IMR-90 (cell line): ENCODE measurements at regions not wholly inside any gene's neighbourhood (a gene's known extent, or its start where the extent isn't known, plus 50 kb on each side); places are given as distances from the start of the nearest gene placed in this dataset.

Experiments
- ATAC-seq: fragments of 200-7000 bp; cut with Tn5 transposase; 2 replicates; pipeline ENCODE4 v1.9.1; 2020; ENCODE audit warnings: low read depth, mild to moderate bottlenecking, moderate library complexity
- BruUV-seq: library from RNA; stranded (reverse); fragments of 400-500 nt; replicated peaks from 2 replicates; lab custom pipeline; 2021; lab: Mats Ljungman, UMichigan
- CTCF ChIA-PET: fragments of 300-600 bp; formaldehyde crosslinking; extraction: SDS; loops from one replicate; lab custom pipeline; 2021; ENCODE audit warnings: antibody characterized with exemption; lab: Yijun Ruan, JAX
- POLR2A ChIA-PET: fragments of 300-600 bp; sonication (Branson Sonifier 250); formaldehyde crosslinking; loops from one replicate; lab custom pipeline; 2022; ENCODE audit warnings: antibody characterized with exemption; ENCODE audit not compliant: unreplicated experiment; lab: Charles Lee
- DNase-seq: peaks from one replicate; pipeline ENCODE4 v3.0.0; 2013
- H2AFZ ChIP-seq: replicated peaks from 2 replicates; pipeline ENCODE3; 2013; ENCODE audit warnings: low read length, mild to moderate bottlenecking; ENCODE audit not compliant: poor library complexity
- H2AK5ac ChIP-seq: 2 replicates; pipeline ENCODE4 v1.6.1; 2013; ENCODE audit warnings: low read depth, low read length, inconsistent platforms
- H2AK9ac ChIP-seq: replicated peaks from 2 replicates; pipeline ENCODE3; 2013; ENCODE audit warnings: mild to moderate bottlenecking, low read depth, low read length, moderate library complexity; ENCODE audit not compliant: poor library complexity
- H2BK120ac ChIP-seq: 2 replicates; pipeline ENCODE4 v1.6.1; 2013; ENCODE audit warnings: low read depth, low read length, inconsistent platforms
- H2BK15ac ChIP-seq: 3 replicates; pipeline ENCODE4 v1.6.1; 2013; ENCODE audit warnings: low read depth, low read length, inconsistent platforms
- H2BK20ac ChIP-seq: 2 replicates; pipeline ENCODE4 v1.6.1; 2013; ENCODE audit warnings: low read depth, mild to moderate bottlenecking, inconsistent platforms, low read length, moderate library complexity
- H2BK5ac ChIP-seq: 2 replicates; pipeline ENCODE4 v1.6.1; 2013; ENCODE audit warnings: mild to moderate bottlenecking, low read depth, low read length, inconsistent platforms; ENCODE audit not compliant: poor library complexity, severe bottlenecking
- H3K14ac ChIP-seq: replicated peaks from 2 replicates; pipeline ENCODE4 v1.6.1; 2013; ENCODE audit warnings: low read depth, low read length, inconsistent platforms
- H3K18ac ChIP-seq: 2 replicates; pipeline ENCODE4 v1.6.1; 2013; ENCODE audit warnings: low read depth, low read length, control low read depth
- H3K23ac ChIP-seq: 2 replicates; pipeline ENCODE4 v1.6.1; 2013; ENCODE audit warnings: low read depth, low read length, inconsistent platforms
- H3K27ac ChIP-seq: 2 replicates; pipeline ENCODE4 v1.5.1; 2013; ENCODE audit warnings: mild to moderate bottlenecking, control low read depth, low read length; ENCODE audit not compliant: insufficient read depth
- H3K27me3 ChIP-seq: 2 replicates; pipeline ENCODE4 v1.6.1; 2013; ENCODE audit warnings: low read length; ENCODE audit not compliant: control insufficient read depth, insufficient read depth
- H3K36me3 ChIP-seq: 2 replicates; pipeline ENCODE4 v1.6.1; 2013; ENCODE audit warnings: low read length, mixed read lengths; ENCODE audit not compliant: control insufficient read depth, insufficient read depth
- H3K4ac ChIP-seq: 2 replicates; pipeline ENCODE4 v1.6.1; 2013; ENCODE audit warnings: low read depth, low read length, inconsistent platforms
- H3K4me1 ChIP-seq: 2 replicates; pipeline ENCODE4 v1.6.1; 2013; ENCODE audit warnings: low read length, mixed read lengths; ENCODE audit not compliant: control insufficient read depth, insufficient read depth
- H3K4me2 ChIP-seq: 2 replicates; pipeline ENCODE4 v1.6.1; 2013; ENCODE audit warnings: low read depth, mild to moderate bottlenecking, control low read depth, low read length, moderate library complexity
- H3K4me3 ChIP-seq: 2 replicates; pipeline ENCODE4 v1.5.1; 2013; ENCODE audit warnings: low read depth, mild to moderate bottlenecking, control low read depth, low read length, moderate library complexity; ENCODE audit not compliant: insufficient read depth
- H3K56ac ChIP-seq: 2 replicates; pipeline ENCODE4 v1.6.1; 2013; ENCODE audit warnings: low read length, inconsistent platforms; ENCODE audit not compliant: insufficient read depth; ENCODE audit errors: extremely low read depth
- H3K79me1 ChIP-seq, 2 experiments: 2 replicates each; pipeline ENCODE4 v1.6.1; 2013; ENCODE audit warnings: low read length in 2 of 2, inconsistent platforms in 1 of 2, low read depth in 1 of 2
- H3K9ac ChIP-seq: 2 replicates; pipeline ENCODE4 v1.6.1; 2013; ENCODE audit warnings: low read depth, low read length, control low read depth
- H3K9me1 ChIP-seq: 2 replicates; pipeline ENCODE4 v1.6.1; 2013; ENCODE audit warnings: low read length, inconsistent platforms; ENCODE audit not compliant: insufficient read depth
- H3K9me3 ChIP-seq: 2 replicates; pipeline ENCODE4 v1.6.1; 2013; ENCODE audit warnings: low read length; ENCODE audit not compliant: control insufficient read depth, insufficient read depth
- H4K20me1 ChIP-seq: 2 replicates; pipeline ENCODE4 v1.6.1; 2013; ENCODE audit warnings: low read length, inconsistent platforms; ENCODE audit not compliant: insufficient read depth
- H4K5ac ChIP-seq: 2 replicates; pipeline ENCODE4 v1.6.1; 2013; ENCODE audit warnings: mild to moderate bottlenecking, low read depth, low read length, control low read depth
- H4K8ac ChIP-seq, 2 experiments: 2 replicates each; pipeline ENCODE4 v1.6.1; 2013; ENCODE audit warnings: low read depth in 2 of 2, low read length in 2 of 2, control low read depth in 1 of 2, inconsistent platforms in 1 of 2
- H4K91ac ChIP-seq: 2 replicates; pipeline ENCODE4 v1.6.1; 2013; ENCODE audit warnings: low read depth, low read length, inconsistent platforms; ENCODE audit not compliant: insufficient read depth
- BHLHE40 ChIP-seq: fragments of 150-350 bp; IDR thresholded peaks from 2 replicates; pipeline ENCODE4 v1.6.1; 2016; ENCODE audit warnings: mild to moderate bottlenecking, low read depth, low read length
- CEBPB ChIP-seq: IDR thresholded peaks from 2 replicates; pipeline ENCODE4 v1.6.1; 2012; ENCODE audit warnings: low read depth, low read length, improper control_type of control experiment
- CHD1 ChIP-seq: IDR thresholded peaks from 2 replicates; pipeline ENCODE4 v1.6.1; 2012; ENCODE audit warnings: low read depth, low read length, improper control_type of control experiment
- CTCF ChIP-seq: conservative IDR thresholded peaks from 2 replicates; pipeline ENCODE4 v1.5.1; 2012; ENCODE audit warnings: mild to moderate bottlenecking, low read depth, low read length, improper control_type of control experiment
- ELK1 ChIP-seq: fragments of 150-350 bp; IDR thresholded peaks from 2 replicates; pipeline ENCODE4 v1.6.1; 2016; ENCODE audit warnings: low read depth, mild to moderate bottlenecking, low read length, moderate library complexity, borderline replicate concordance
- FOS ChIP-seq: fragments of 150-350 bp; IDR thresholded peaks from 2 replicates; pipeline ENCODE4 v1.6.1; 2016; ENCODE audit warnings: low read depth, low read length
- MAFK ChIP-seq: IDR thresholded peaks from 2 replicates; pipeline ENCODE4 v1.6.1; 2012; ENCODE audit warnings: low read depth, low read length, improper control_type of control experiment
- MAZ ChIP-seq: IDR thresholded peaks from 2 replicates; pipeline ENCODE4 v1.6.1; 2012; ENCODE audit warnings: low read depth, mild to moderate bottlenecking, low read length, improper control_type of control experiment, moderate library complexity, borderline replicate concordance
- MXI1 ChIP-seq: IDR thresholded peaks from 2 replicates; pipeline ENCODE4 v1.6.1; 2012; ENCODE audit warnings: low read depth, mild to moderate bottlenecking, low read length, moderate library complexity, borderline replicate concordance
- NFE2L2 ChIP-seq: fragments of 150-350 bp; IDR thresholded peaks from 2 replicates; pipeline ENCODE4 v1.6.1; 2016; ENCODE audit warnings: low read depth, mild to moderate bottlenecking, low read length
- POLR2A ChIP-seq: IDR thresholded peaks from 2 replicates; pipeline ENCODE4 v1.6.1; 2012; ENCODE audit warnings: mild to moderate bottlenecking, low read depth, low read length
- RAD21 ChIP-seq: IDR thresholded peaks from 2 replicates; pipeline ENCODE4 v1.6.1; 2012; ENCODE audit warnings: low read length, improper control_type of control experiment
- RCOR1 ChIP-seq: IDR thresholded peaks from 2 replicates; pipeline ENCODE4 v1.6.1; 2012; ENCODE audit warnings: mild to moderate bottlenecking, low read length, improper control_type of control experiment; ENCODE audit not compliant: insufficient replicate concordance
- RFX5 ChIP-seq: IDR thresholded peaks from 2 replicates; pipeline ENCODE4 v1.8.0; 2012; ENCODE audit warnings: low read depth, mild to moderate bottlenecking, low read length, moderate library complexity
- SMC3 ChIP-seq: fragments of 150-350 bp; IDR thresholded peaks from 2 replicates; pipeline ENCODE4 v1.6.1; 2016; ENCODE audit warnings: low read depth, mild to moderate bottlenecking, antibody characterized with exemption, low read length, moderate library complexity
- USF2 ChIP-seq: fragments of 150-350 bp; IDR thresholded peaks from 2 replicates; pipeline ENCODE4 v1.6.1; 2017; ENCODE audit warnings: mild to moderate bottlenecking, antibody characterized with exemption, low read length, low read depth
- WGBS, 2 experiments: methylation state at CpG; one replicate each; pipeline versions ENCODE4 v1.1.5 to v1.1.7; 2013; ENCODE audit warnings: missing lambda C conversion rate in 2 of 2; ENCODE audit not compliant: insufficient read length in 1 of 2; ENCODE audit errors: extremely low coverage in 2 of 2; 5-methylcytosine and 5-hydroxymethylcytosine counted together
- dilution Hi-C: fragments of 300-500 bp; cut with HindIII; formaldehyde crosslinking; loops from one replicate; pipeline ENCODE4 v1.14.3; 2018; ENCODE audit warnings: low sequenced_read_pairs; ENCODE audit not compliant: unreplicated experiment
- in situ Hi-C: fragments of 300-500 bp; cut with MboI; formaldehyde crosslinking; loops from 3 replicates; pipeline ENCODE4 v1.14.3; 2019; ENCODE audit warnings: low sequenced_read_pairs, inconsistent platforms, mixed read lengths
- intact Hi-C: fragments of 100-400 bp; cut with micrococcal nuclease; formaldehyde crosslinking; loops from 2 replicates; pipeline ENCODE4 v1.10.0; 2022

GRCh38 chr20:48530957-48531356, 296.8 kb downstream of the PREX1 start:
- Histone ChIP-seq H2BK120ac (no peak overlapping the region), H2BK5ac (no peak overlapping the region), H3K4me1 (no peaks in the 10 kb centered on the region), H3K27ac (no peak overlapping the region), H3K4me3 (no peak overlapping the region), H4K20me1 (no peaks in the 10 kb centered on the region), H3K79me1 (no peaks in the 10 kb centered on the region), H2BK20ac (no peak overlapping the region), H3K18ac (no peak overlapping the region), H3K4ac (no peak overlapping the region), H3K14ac (no peak overlapping the region), H4K8ac (no peak overlapping the region), H3K9me3 (no peaks in the 10 kb centered on the region), H4K5ac (no peak overlapping the region), H2BK15ac (no peak overlapping the region), H3K9me1 (no peaks in the 10 kb centered on the region), H3K56ac (no peak overlapping the region), H2AK5ac (no peak overlapping the region), H2AK9ac (no peak overlapping the region), H4K91ac (no peak overlapping the region), H2AFZ (no peak overlapping the region), H3K36me3 (no peaks in the 10 kb centered on the region), H3K23ac (no peak overlapping the region), H3K9ac (no peak overlapping the region), H3K4me2 (no peak overlapping the region), H3K27me3 (peaks cover 2% of the 10 kb centered on the region; the same call in 1 of the 2 replicates)
- ATAC-seq (no peak), DNase-seq (no peak)
- in situ Hi-C loops (no loop called here), dilution Hi-C loops (no loop called here), intact Hi-C loops (no loop called here)
- ChIA-PET POLR2A (no interaction called here), CTCF (no interaction called here)
- BruUV-seq = no TSS peak
- no peak for TF ChIP-seq CTCF
- no peak for TF ChIP-seq MXI1
- TF ChIP-seq RFX5 = no peak
- no peak for TF ChIP-seq USF2
- no peak for TF ChIP-seq NFE2L2
- no peak for TF ChIP-seq BHLHE40
- no peak for TF ChIP-seq FOS
- TF ChIP-seq CEBPB = no peak
- TF ChIP-seq MAFK = no peak
- TF ChIP-seq CHD1 = no peak
- no peak for TF ChIP-seq POLR2A
- no peak for TF ChIP-seq RAD21
- no peak for TF ChIP-seq MAZ
- no peak for TF ChIP-seq ELK1
- TF ChIP-seq SMC3 = no peak
- no peak for TF ChIP-seq RCOR1
- 40% methylated on average over 2 of the region's 5 CpGs; no CpG with 5 or more reads in 1 of the 2 experiments for WGBS, 2 experiments
